H9 (cell line): ENCODE measurements at regions not wholly inside any gene's neighbourhood (a gene's known extent, or its start where the extent isn't known, plus 50 kb on each side); places are given as distances from the start of the nearest gene placed in this dataset.

Experiments used
- DNase-seq: peaks from one replicate; pipeline ENCODE4 v3.0.0-alpha.2; 2017
- H2AFZ ChIP-seq: one replicate; pipeline ENCODE4 v1.6.1; 2013; ENCODE audit warnings: mild to moderate bottlenecking, low read length, control low read depth, moderate library complexity
- H2AK5ac ChIP-seq: 2 replicates; pipeline ENCODE4 v1.6.1; 2013; ENCODE audit warnings: low read length, control low read depth, mixed read lengths; ENCODE audit not compliant: insufficient read length
- H2BK120ac ChIP-seq: one replicate; pipeline ENCODE4 v1.6.1; 2013; ENCODE audit warnings: low read depth, mild to moderate bottlenecking, low read length, control low read depth, inconsistent platforms; ENCODE audit not compliant: poor library complexity, severe bottlenecking
- H2BK12ac ChIP-seq: 2 replicates; pipeline ENCODE4 v1.6.1; 2013; ENCODE audit warnings: low read length, control low read depth, mixed read lengths, low read depth; ENCODE audit not compliant: insufficient read length
- H2BK15ac ChIP-seq: 2 replicates; pipeline ENCODE4 v1.6.1; 2013; ENCODE audit warnings: low read depth, low read length, control low read depth
- H2BK20ac ChIP-seq: one replicate; pipeline ENCODE4 v1.6.1; 2013; ENCODE audit warnings: low read depth, mild to moderate bottlenecking, low read length, control low read depth, inconsistent platforms; ENCODE audit not compliant: poor library complexity, severe bottlenecking
- H2BK5ac ChIP-seq: 2 replicates; pipeline ENCODE4 v1.6.1; 2013; ENCODE audit warnings: low read length, control low read depth, mixed read lengths; ENCODE audit not compliant: insufficient read length
- H3K14ac ChIP-seq: 2 replicates; pipeline ENCODE4 v1.6.1; 2013; ENCODE audit warnings: low read length, control low read depth; ENCODE audit not compliant: insufficient read depth
- H3K18ac ChIP-seq: 2 replicates; pipeline ENCODE4 v1.6.1; 2013; ENCODE audit warnings: low read depth, mild to moderate bottlenecking, mixed read lengths, low read length, control low read depth; ENCODE audit not compliant: insufficient read length
- H3K23ac ChIP-seq: 2 replicates; pipeline ENCODE4 v1.6.1; 2013; ENCODE audit warnings: low read length, control low read depth, mixed read lengths, low read depth; ENCODE audit not compliant: insufficient read length
- H3K23me2 ChIP-seq: 2 replicates; pipeline ENCODE4 v1.6.1; 2013; ENCODE audit warnings: low read depth, mild to moderate bottlenecking, mixed read lengths, low read length, control low read depth; ENCODE audit not compliant: insufficient read length, poor library complexity, severe bottlenecking
- H3K27ac ChIP-seq: 2 replicates; pipeline ENCODE4 v1.5.1; 2013; ENCODE audit warnings: low read length, control low read depth, mixed read lengths, low read depth; ENCODE audit not compliant: insufficient read length
- H3K27me3 ChIP-seq: 2 replicates; pipeline ENCODE4 v1.6.1; 2013; ENCODE audit warnings: low read length, control low read depth, inconsistent platforms; ENCODE audit not compliant: insufficient read depth
- H3K4ac ChIP-seq: 2 replicates; pipeline ENCODE4 v1.6.1; 2013; ENCODE audit warnings: low read depth, mild to moderate bottlenecking, control low read depth, inconsistent platforms, low read length, moderate library complexity
- H3K4me1 ChIP-seq: 2 replicates; pipeline ENCODE4 v1.6.1; 2013; ENCODE audit warnings: low read length, control low read depth, inconsistent platforms; ENCODE audit not compliant: insufficient read depth
- H3K4me2 ChIP-seq: 2 replicates; pipeline ENCODE4 v1.6.1; 2013; ENCODE audit warnings: low read length, control low read depth, mixed read lengths; ENCODE audit not compliant: insufficient read length, insufficient read depth
- H3K56ac ChIP-seq: 2 replicates; pipeline ENCODE4 v1.6.1; 2013; ENCODE audit warnings: low read depth, mild to moderate bottlenecking, mixed read lengths, low read length, control low read depth; ENCODE audit not compliant: insufficient read length
- H3K79me1 ChIP-seq: 2 replicates; pipeline ENCODE4 v1.6.1; 2013; ENCODE audit warnings: low read depth, mild to moderate bottlenecking, moderate library complexity, low read length, control low read depth, inconsistent platforms; ENCODE audit not compliant: insufficient read depth, poor library complexity, severe bottlenecking
- H3K79me2 ChIP-seq: 2 replicates; pipeline ENCODE4 v1.6.1; 2013; ENCODE audit warnings: low read length, control low read depth, inconsistent platforms; ENCODE audit not compliant: insufficient read depth
- H3K9ac ChIP-seq: 2 replicates; pipeline ENCODE4 v1.6.1; 2013; ENCODE audit warnings: low read length, control low read depth, mixed read lengths; ENCODE audit not compliant: insufficient read length; ENCODE audit errors: extremely low read depth
- H3K9me3 ChIP-seq: one replicate; pipeline ENCODE4 v1.6.1; 2013; ENCODE audit warnings: low read depth, low read length, inconsistent platforms; ENCODE audit not compliant: control insufficient read depth
- H3T11ph ChIP-seq: one replicate; pipeline ENCODE4 v1.6.1; 2013; ENCODE audit warnings: mild to moderate bottlenecking, low read length, control low read depth, inconsistent platforms
- H4K20me1 ChIP-seq: one replicate; pipeline ENCODE4 v1.6.1; 2013; ENCODE audit not compliant: control insufficient read depth, insufficient read length, insufficient read depth
- H4K5ac ChIP-seq: 2 replicates; pipeline ENCODE4 v1.6.1; 2013; ENCODE audit warnings: low read depth, mild to moderate bottlenecking, mixed read lengths, low read length, control low read depth; ENCODE audit not compliant: insufficient read length
- H4K8ac ChIP-seq: replicated peaks from 2 replicates; pipeline ENCODE4 v1.6.1; 2013; ENCODE audit warnings: low read length, control low read depth, mixed read lengths, low read depth; ENCODE audit not compliant: insufficient read length
- H4K91ac ChIP-seq: 2 replicates; pipeline ENCODE4 v1.6.1; 2013; ENCODE audit warnings: low read depth, mild to moderate bottlenecking, moderate library complexity, mixed read lengths, low read length, control low read depth; ENCODE audit not compliant: insufficient read length
- H3K27ac Mint-ChIP-seq, 3 experiments: 2 replicates in 2 of 3; 3 replicates in 1 of 3; pipeline ENCODE4 v1.8.0; 2020 to 2021; ENCODE audit warnings: mixed read lengths in 3 of 3, mild to moderate bottlenecking in 1 of 3, moderate library complexity in 1 of 3
- H3K27me3 Mint-ChIP-seq: 2 replicates; pipeline ENCODE4 v1.8.0; 2021; ENCODE audit warnings: low read depth, mild to moderate bottlenecking, moderate library complexity, mixed read lengths
- H3K36me3 Mint-ChIP-seq, 3 experiments: 2 replicates in 2 of 3; 3 replicates in 1 of 3; pipeline ENCODE4 v1.8.0; 2020 to 2021; ENCODE audit warnings: low read depth in 3 of 3, mixed read lengths in 3 of 3; ENCODE audit not compliant: insufficient read depth in 1 of 3
- H3K4me1 Mint-ChIP-seq, 2 experiments: 2 replicates each; pipeline ENCODE4 v1.8.0; 2020; ENCODE audit warnings: mixed read lengths in 2 of 2
- H3K4me3 Mint-ChIP-seq, 2 experiments: 2 replicates in 1 of 2; 3 replicates in 1 of 2; pipeline ENCODE4 v1.8.0; 2020 to 2021; ENCODE audit warnings: mild to moderate bottlenecking in 2 of 2, mixed read lengths in 2 of 2, moderate library complexity in 1 of 2
- H3K9me3 Mint-ChIP-seq, 2 experiments: 2 replicates in 1 of 2; 3 replicates in 1 of 2; pipeline ENCODE4 v1.8.0; 2020; ENCODE audit warnings: mild to moderate bottlenecking in 2 of 2, mixed read lengths in 2 of 2, moderate library complexity in 1 of 2
- whole genome bisulfite sequencing: extraction: QIAGEN DNeasy Blood & Tissue Kit; methylation state at CpG from one replicate; pipeline ENCODE4 v1.1.7; 2013; ENCODE audit warnings: missing lambda C conversion rate, low lambda C conversion rate, mixed read lengths; ENCODE audit not compliant: insufficient read length; ENCODE audit errors: extremely low coverage; 5-methylcytosine and 5-hydroxymethylcytosine counted together
- TF ChIP-seq, protein P1 (sequence below): fragments of 200-600 bp; sonication (generic); conservative IDR thresholded peaks from 3 replicates; pipeline ENCODE4 v1.8.0; 2021; ENCODE audit warnings: antibody characterized with exemption, mild to moderate bottlenecking

DNA sequence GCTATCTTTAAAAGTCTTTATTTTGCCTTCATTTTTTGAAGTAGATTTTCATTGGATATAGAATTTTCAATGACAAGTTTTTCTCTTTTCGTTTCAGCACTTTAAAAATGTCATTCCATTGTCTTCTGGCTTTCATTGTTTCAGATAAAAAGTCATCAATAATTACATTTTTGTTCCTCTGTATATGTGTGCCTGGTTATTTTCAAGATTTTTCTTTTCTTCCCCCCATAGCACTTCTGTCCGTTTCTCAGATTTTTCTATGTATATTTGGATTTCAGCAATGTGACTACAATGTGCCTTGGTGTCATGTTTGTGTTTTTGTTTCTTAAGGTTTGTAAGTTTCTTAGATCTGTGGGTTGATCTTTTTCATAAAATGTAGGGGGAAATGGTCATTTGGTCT is 66.3 kb upstream of the HSD17B12 start:
- peaks cover 26% of the 10 kb centered on the region for H3K27me3 Mint-ChIP-seq

More for the DNA sequence above, 66.3 kb upstream of the HSD17B12 start:
- Histone ChIP-seq H4K5ac (no peak overlapping the region), H3K27ac (no peak overlapping the region), H4K91ac (no peak overlapping the region), H3T11ph (no peak overlapping the region), H2AFZ (no peak overlapping the region), H3K4ac (no peak overlapping the region), H3K23ac (no peak overlapping the region), H2AK5ac (no peak overlapping the region), H3K9me3 (no peaks in the 10 kb centered on the region), H2BK120ac (no peak overlapping the region), H3K56ac (no peak overlapping the region), H3K27me3 (no peaks in the 10 kb centered on the region), H3K4me1 (no peaks in the 10 kb centered on the region), H2BK20ac (no peak overlapping the region), H3K23me2 (no peaks in the 10 kb centered on the region), H2BK15ac (no peak overlapping the region), H3K79me1 (no peaks in the 10 kb centered on the region), H3K79me2 (no peaks in the 10 kb centered on the region), H2BK5ac (no peak overlapping the region), H3K18ac (no peak overlapping the region), H3K14ac (no peak overlapping the region), H4K8ac (no peak overlapping the region), H4K20me1 (no peaks in the 10 kb centered on the region), H3K4me2 (no peak overlapping the region), H2BK12ac (no peak overlapping the region), H3K9ac (no peak overlapping the region)
- Mint-ChIP-seq H3K36me3 (peaks cover 0 to 14% (median 0%) of the 10 kb centered on the region in 3 experiments; a peak in 3 of 7 replicates), H3K9me3 (peaks cover 21 to 22% of the 10 kb centered on the region in 2 experiments), H3K4me3 (no peak overlapping the region), H3K4me1 (no peaks in the 10 kb centered on the region), H3K27ac (no peak overlapping the region)
- no peak for DNase-seq
- TF ChIP-seq, protein P1, sequence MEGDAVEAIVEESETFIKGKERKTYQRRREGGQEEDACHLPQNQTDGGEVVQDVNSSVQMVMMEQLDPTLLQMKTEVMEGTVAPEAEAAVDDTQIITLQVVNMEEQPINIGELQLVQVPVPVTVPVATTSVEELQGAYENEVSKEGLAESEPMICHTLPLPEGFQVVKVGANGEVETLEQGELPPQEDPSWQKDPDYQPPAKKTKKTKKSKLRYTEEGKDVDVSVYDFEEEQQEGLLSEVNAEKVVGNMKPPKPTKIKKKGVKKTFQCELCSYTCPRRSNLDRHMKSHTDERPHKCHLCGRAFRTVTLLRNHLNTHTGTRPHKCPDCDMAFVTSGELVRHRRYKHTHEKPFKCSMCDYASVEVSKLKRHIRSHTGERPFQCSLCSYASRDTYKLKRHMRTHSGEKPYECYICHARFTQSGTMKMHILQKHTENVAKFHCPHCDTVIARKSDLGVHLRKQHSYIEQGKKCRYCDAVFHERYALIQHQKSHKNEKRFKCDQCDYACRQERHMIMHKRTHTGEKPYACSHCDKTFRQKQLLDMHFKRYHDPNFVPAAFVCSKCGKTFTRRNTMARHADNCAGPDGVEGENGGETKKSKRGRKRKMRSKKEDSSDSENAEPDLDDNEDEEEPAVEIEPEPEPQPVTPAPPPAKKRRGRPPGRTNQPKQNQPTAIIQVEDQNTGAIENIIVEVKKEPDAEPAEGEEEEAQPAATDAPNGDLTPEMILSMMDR, result no peak
- WGBS, result no CpG with 5 or more reads among the region's 2 CpGs
